MCF 10A (cell line): ENCODE measurements at regions not wholly inside any gene's neighbourhood (a gene's known extent, or its start where the extent isn't known, plus 50 kb on each side); places are given as distances from the start of the nearest gene placed in this dataset.
"Not testable (repeated sequence)": the region's sequence is repeated elsewhere in the genome, so short reads cannot be mapped to it uniquely, and the experiment has no call there.

Experiments
- BruUV-seq: library from RNA; stranded (reverse); fragments of 400-500 nt; replicated peaks from 2 replicates; lab custom pipeline; 2021; lab: Mats Ljungman, UMichigan
- CTCF ChIA-PET: fragments of 300-600 bp; sonication (Branson Sonifier 250); formaldehyde crosslinking; extraction: SDS; loops from one replicate; lab custom pipeline; 2021; ENCODE audit warnings: antibody characterized with exemption, inconsistent platforms; lab: Yijun Ruan, JAX
- POLR2A ChIA-PET: fragments of 300-600, 350-650 bp; sonication (Branson Sonifier 250); formaldehyde crosslinking; extraction: SDS; loops from one replicate; lab custom pipeline; 2020; ENCODE audit warnings: antibody characterized with exemption, inconsistent platforms; lab: Yijun Ruan, JAX
- DNase-seq: peaks from one replicate; pipeline ENCODE4 v3.0.0-alpha.2; 2018; ENCODE audit not compliant: unreplicated experiment
- H3K27ac Mint-ChIP-seq: one replicate; pipeline ENCODE4 v1.8.0; 2022; ENCODE audit warnings: mild to moderate bottlenecking, low read depth, mixed read lengths; ENCODE audit not compliant: unreplicated experiment
- H3K27me3 Mint-ChIP-seq: one replicate; pipeline ENCODE4 v1.8.0; 2022; ENCODE audit warnings: mixed read lengths; ENCODE audit not compliant: insufficient read depth, unreplicated experiment
- H3K36me3 Mint-ChIP-seq: one replicate; pipeline ENCODE4 v1.8.0; 2022; ENCODE audit warnings: mild to moderate bottlenecking, moderate library complexity, mixed read lengths; ENCODE audit not compliant: insufficient read depth, unreplicated experiment
- H3K4me1 Mint-ChIP-seq: one replicate; pipeline ENCODE4 v1.8.0; 2022; ENCODE audit warnings: mixed read lengths; ENCODE audit not compliant: insufficient read depth, unreplicated experiment
- H3K4me3 Mint-ChIP-seq: one replicate; pipeline ENCODE4 v1.8.0; 2022; ENCODE audit warnings: mild to moderate bottlenecking, moderate library complexity, mixed read lengths; ENCODE audit not compliant: unreplicated experiment
- H3K9me3 Mint-ChIP-seq: one replicate; pipeline ENCODE4 v1.8.0; 2022; ENCODE audit warnings: mixed read lengths; ENCODE audit not compliant: unreplicated experiment
- CTCF ChIP-seq: fragments of 200-600 bp; IDR thresholded peaks from one replicate; pipeline ENCODE4 v1.8.0; 2022; ENCODE audit warnings: antibody characterized with exemption, mild to moderate bottlenecking; ENCODE audit not compliant: unreplicated experiment
- intact Hi-C: fragments of 100-400 bp; cut with micrococcal nuclease; formaldehyde crosslinking; loops from 2 replicates; pipeline ENCODE4 v1.14.1; 2022

DNA sequence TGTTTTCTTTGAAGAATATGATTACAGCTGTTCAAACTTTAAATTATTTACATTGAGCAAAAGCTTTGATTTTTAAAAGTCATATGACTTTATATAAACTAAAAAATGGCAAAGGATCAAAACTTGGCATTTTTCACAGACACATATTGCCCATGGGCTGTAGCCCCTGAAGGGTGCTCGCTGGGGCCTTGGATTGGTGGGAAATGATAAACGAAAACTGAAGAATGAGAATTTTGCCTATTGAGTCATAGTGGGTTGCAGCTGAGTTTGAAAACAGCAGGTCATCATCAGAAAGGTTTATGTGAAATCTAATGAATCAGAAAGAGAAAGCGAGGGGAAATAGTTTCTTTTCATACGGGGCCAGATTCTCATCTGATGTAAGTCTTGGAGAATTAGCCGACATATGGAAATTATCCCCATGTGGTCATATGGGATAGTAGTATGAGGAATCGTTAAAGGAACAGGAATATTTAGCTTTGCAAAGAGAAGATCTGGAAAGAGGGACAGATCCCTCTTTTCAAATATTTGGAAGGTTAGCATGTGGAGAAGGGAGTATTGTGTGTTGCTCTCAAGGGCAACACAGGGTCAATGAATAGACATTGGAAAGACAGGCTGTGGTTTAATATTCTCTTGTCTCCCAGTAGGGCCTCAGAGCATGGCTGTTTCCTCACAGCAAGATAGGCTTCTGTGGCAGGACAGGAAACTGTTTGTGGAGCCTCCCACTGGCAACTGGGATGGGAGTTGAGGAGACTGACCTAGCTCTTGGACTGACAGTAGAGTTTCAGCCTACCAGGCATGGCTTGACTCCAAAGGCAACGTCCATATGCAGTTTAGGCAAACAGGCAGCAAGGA lies 119.0 kb downstream of the FZD1 start:
- ChIA-PET CTCF (interaction anchor here (1.0 kb wide), 1 partner anchor 10 kb away, joined by 7 read pairs; no protein-coding TSS in a partner anchor), POLR2A (no interaction called here)
- Mint-ChIP-seq H3K9me3 (no peaks in the 10 kb centered on the region), H3K36me3 (no peaks in the 10 kb centered on the region), H3K27ac (no peak overlapping the region), H3K27me3 (no peaks in the 10 kb centered on the region), H3K4me1 (no peaks in the 10 kb centered on the region), H3K4me3 (no peak overlapping the region)
- intact Hi-C loops, result no loop called here
- no peak for TF ChIP-seq CTCF
- BruUV-seq, result no TSS peak
- DNase-seq, result no peak

- intact Hi-C loops, result no loop called here
- Mint-ChIP-seq H3K9me3 (no peaks in the 10 kb centered on the region), H3K4me1 (no peaks in the 10 kb centered on the region), H3K36me3 (no peaks in the 10 kb centered on the region), H3K27me3 (no peaks in the 10 kb centered on the region), H3K4me3 (no peak overlapping the region), H3K27ac (no peak overlapping the region)
- DNase-seq, result no peak
- no TSS peak for BruUV-seq
- TF ChIP-seq CTCF, result no peak
- CTCF ChIA-PET, result no interaction called here
- POLR2A ChIA-PET, result no interaction called here
These were observed 119.7 kb downstream of the FZD1 start for GRCh38 chr7:91383905-91384274.

DNA sequence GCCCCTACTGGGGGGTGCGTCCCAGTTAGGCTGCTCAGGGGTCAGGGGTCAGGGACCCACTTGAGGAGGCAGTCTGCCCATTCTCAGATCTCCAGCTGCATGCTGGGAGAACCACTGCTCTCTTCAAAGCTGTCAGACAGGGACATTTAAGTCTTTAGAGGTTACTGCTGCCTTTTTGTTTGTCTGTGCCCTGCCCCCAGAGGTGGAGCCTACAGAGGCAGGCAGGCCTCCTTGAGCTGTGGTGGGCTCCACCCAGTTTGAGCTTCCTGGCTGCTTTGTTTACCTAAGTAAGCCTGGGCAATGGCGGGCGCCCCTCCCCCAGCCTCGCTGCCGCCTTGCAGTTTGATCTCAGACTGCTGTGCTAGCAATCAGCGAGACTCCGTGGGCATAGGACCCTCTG lies 130.5 kb downstream of the FZD1 start:
- H3K4me1 Mint-ChIP-seq, CTCF ChIA-PET, DNase-seq, intact Hi-C loops, H3K36me3 Mint-ChIP-seq, H3K9me3 Mint-ChIP-seq, POLR2A ChIA-PET, BruUV-seq, H3K4me3 Mint-ChIP-seq, H3K27ac Mint-ChIP-seq: not testable (repeated sequence)
- H3K27me3 Mint-ChIP-seq, result peaks cover 17% of the 10 kb centered on the region

- CTCF ChIA-PET, DNase-seq: not testable (repeated sequence)
These were observed 131.1 kb downstream of the FZD1 start for GRCh38 chr7:91395313-91395712.

GRCh38 chr7:91397096-91397495 lies 132.9 kb downstream of the FZD1 start:
- intact Hi-C loops, result no loop called here
- DNase-seq, result no peak
- H3K9me3 Mint-ChIP-seq, result peaks cover 8% of the 10 kb centered on the region
- POLR2A ChIA-PET, result no interaction called here
- H3K27ac Mint-ChIP-seq, result no peak overlapping the region
- H3K4me3 Mint-ChIP-seq, result no peak overlapping the region
- no peaks in the 10 kb centered on the region for H3K4me1 Mint-ChIP-seq
- H3K36me3 Mint-ChIP-seq, result no peaks in the 10 kb centered on the region
- BruUV-seq, result no TSS peak
- H3K27me3 Mint-ChIP-seq, result peaks cover 19% of the 10 kb centered on the region
- CTCF ChIA-PET, result interaction anchor here (0.7 kb wide), 1 partner anchor 53 kb away, joined by 4 read pairs; no protein-coding TSS in a partner anchor
- TF ChIP-seq CTCF, result no peak

More at GRCh38 chr7:91395313-91395712, 131.1 kb downstream of the FZD1 start:
- H3K4me3 Mint-ChIP-seq, H3K36me3 Mint-ChIP-seq, H3K9me3 Mint-ChIP-seq, H3K4me1 Mint-ChIP-seq, H3K27ac Mint-ChIP-seq, intact Hi-C loops, BruUV-seq: not testable (repeated sequence)
- peaks cover 19% of the 10 kb centered on the region for H3K27me3 Mint-ChIP-seq
- POLR2A ChIA-PET, result interaction anchor here (0.5 kb wide), 1 partner anchor 226 kb away, joined by 3 read pairs; no protein-coding TSS in a partner anchor
